Natural killer cell (primary cell): ENCODE measurements at regions not wholly inside any gene's neighbourhood (a gene's known extent, or its start where the extent isn't known, plus 50 kb on each side); places are given as distances from the start of the nearest gene placed in this dataset.

Source experiments
- ATAC-seq, 3 donors: fragments of 150-1000 bp in 2 of 3; fragments of 200-7000 bp in 1 of 3; cut with Tn5 transposase; 1 replicate in 1 of 3; 2 replicates in 2 of 3; pipeline ENCODE4 v1.10.0; 2021; ENCODE audit warnings: mild to moderate bottlenecking in 2 of 3, moderate library complexity in 2 of 3
- DNase-seq, 2 donors: peaks; one replicate each; pipeline versions ENCODE4 v3.0.0 to v3.0.0-alpha.2; 2013 to 2021; ENCODE audit warnings: mixed read lengths in 1 of 2
- H3K27ac ChIP-seq: one replicate; pipeline ENCODE4 v1.5.1; 2013; ENCODE audit warnings: mild to moderate bottlenecking, low read length
- H3K27me3 ChIP-seq: one replicate; pipeline ENCODE4 v1.6.1; 2013; ENCODE audit warnings: low read length; ENCODE audit not compliant: control insufficient read depth, insufficient read depth
- H3K36me3 ChIP-seq: one replicate; pipeline ENCODE4 v1.6.1; 2013; ENCODE audit warnings: low read length; ENCODE audit not compliant: control insufficient read depth, insufficient read depth
- H3K4me1 ChIP-seq: one replicate; pipeline ENCODE4 v1.6.1; 2013; ENCODE audit warnings: low read length; ENCODE audit not compliant: control insufficient read depth, insufficient read depth
- H3K4me3 ChIP-seq: one replicate; pipeline ENCODE4 v1.5.1; 2013; ENCODE audit warnings: low read length
- H3K9me3 ChIP-seq: one replicate; pipeline ENCODE4 v1.6.1; 2013; ENCODE audit warnings: low read length; ENCODE audit not compliant: control insufficient read depth, insufficient read depth
- H3K27ac Mint-ChIP-seq, 2 donors: one replicate each; pipeline ENCODE4 v1.8.0; 2022; ENCODE audit warnings: mild to moderate bottlenecking in 2 of 2, mixed read lengths in 2 of 2, moderate library complexity in 1 of 2
- H3K27me3 Mint-ChIP-seq, 2 donors: one replicate each; pipeline ENCODE4 v1.8.0; 2022; ENCODE audit warnings: low read depth in 2 of 2, mixed read lengths in 2 of 2
- H3K36me3 Mint-ChIP-seq: one replicate; pipeline ENCODE4 v1.8.0; 2022; ENCODE audit warnings: mixed read lengths
- H3K4me1 Mint-ChIP-seq, 2 donors: one replicate each; pipeline ENCODE4 v1.8.0; 2022; ENCODE audit warnings: mixed read lengths in 2 of 2
- H3K4me3 Mint-ChIP-seq: one replicate; pipeline ENCODE4 v1.8.0; 2022; ENCODE audit warnings: mild to moderate bottlenecking, moderate library complexity, mixed read lengths
- H3K9me3 Mint-ChIP-seq, 2 donors: one replicate each; pipeline ENCODE4 v1.8.0; 2022; ENCODE audit warnings: mixed read lengths in 2 of 2
- CTCF ChIP-seq: fragments of 200-600 bp; IDR thresholded peaks from one replicate; pipeline ENCODE4 v1.8.0; 2022; ENCODE audit warnings: antibody characterized with exemption
- WGBS: methylation state at CpG from one replicate; pipeline ENCODE4 v1.1.7; 2013; ENCODE audit warnings: missing lambda C conversion rate; ENCODE audit not compliant: insufficient coverage; 5-methylcytosine and 5-hydroxymethylcytosine counted together
- intact Hi-C: fragments of 100-400 bp; cut with micrococcal nuclease; formaldehyde crosslinking; loops from one replicate; pipeline ENCODE4 v1.14.2; 2022

GRCh38 chr14:96690713-96691383 is 106.3 kb upstream of the VRK1 start:
- no peaks in the 10 kb centered on the region for H3K4me1 ChIP-seq
- DNase-seq (no peak), ATAC-seq (no peak)
- H3K4me3 ChIP-seq, result no peak overlapping the region
- H3K9me3 ChIP-seq, result no peaks in the 10 kb centered on the region
- H3K27ac ChIP-seq, result no peak overlapping the region
- H3K4me3 Mint-ChIP-seq, result no peak overlapping the region
- no peaks in the 10 kb centered on the region for H3K36me3 Mint-ChIP-seq
- 66% methylated on average over 3 of the region's 4 CpGs for WGBS
- H3K36me3 ChIP-seq, result no peaks in the 10 kb centered on the region
- no peak for TF ChIP-seq CTCF
- no peak overlapping the region for H3K27ac Mint-ChIP-seq
- no peaks in the 10 kb centered on the region for H3K4me1 Mint-ChIP-seq
- no peaks in the 10 kb centered on the region for H3K9me3 Mint-ChIP-seq
- intact Hi-C loops, result no loop called here
- H3K27me3 Mint-ChIP-seq, result peaks cover 11 to 13% of the 10 kb centered on the region in 2 donors
- H3K27me3 ChIP-seq, result no peaks in the 10 kb centered on the region

GRCh38 chr14:96693252-96693820 is 103.8 kb upstream of the VRK1 start:
- 90% methylated on average over 3 of the region's 4 CpGs for WGBS
- Mint-ChIP-seq H3K4me1 (no peaks in the 10 kb centered on the region), H3K9me3 (no peaks in the 10 kb centered on the region), H3K36me3 (no peaks in the 10 kb centered on the region), H3K27ac (no peak overlapping the region), H3K4me3 (no peak overlapping the region), H3K27me3 (peaks cover 15 to 18% of the 10 kb centered on the region in 2 donors)
- no peak for DNase-seq
- H3K4me3 ChIP-seq, result no peak overlapping the region
- no peaks in the 10 kb centered on the region for H3K4me1 ChIP-seq
- no peaks in the 10 kb centered on the region for H3K27me3 ChIP-seq
- H3K36me3 ChIP-seq, result no peaks in the 10 kb centered on the region
- no peaks in the 10 kb centered on the region for H3K9me3 ChIP-seq
- intact Hi-C loops, result no loop called here
- no peak overlapping the region for H3K27ac ChIP-seq
- ATAC-seq, result no peak
- TF ChIP-seq CTCF, result no peak

GRCh38 chr14:96693987-96694386 is 103.2 kb upstream of the VRK1 start:
- Histone ChIP-seq H3K4me3 (no peak overlapping the region), H3K27ac (no peak overlapping the region), H3K9me3 (no peaks in the 10 kb centered on the region), H3K36me3 (no peaks in the 10 kb centered on the region), H3K4me1 (no peaks in the 10 kb centered on the region), H3K27me3 (no peaks in the 10 kb centered on the region)
- TF ChIP-seq CTCF, result no peak
- WGBS, result 77% methylated on average over 4 of the region's 4 CpGs
- DNase-seq (no peak), ATAC-seq (no peak)
- Mint-ChIP-seq H3K4me1 (no peaks in the 10 kb centered on the region), H3K4me3 (no peak overlapping the region), H3K27me3 (peaks cover 11 to 16% of the 10 kb centered on the region in 2 donors), H3K27ac (no peak overlapping the region), H3K9me3 (no peaks in the 10 kb centered on the region), H3K36me3 (no peaks in the 10 kb centered on the region)
- intact Hi-C loops, result no loop called here
